NCI-H146 (cell line): ENCODE measurements at regions not wholly inside any gene's neighbourhood (a gene's known extent, or its start where the extent isn't known, plus 50 kb on each side); places are given as distances from the start of the nearest gene placed in this dataset.
A peak's percentile ranks its signal among the peaks of the same experiment; 100 is the strongest.
"Not testable (repeated sequence)": the region's sequence is repeated elsewhere in the genome, so short reads cannot be mapped to it uniquely, and the experiment has no call there.

Source experiments
- DNase-seq: peaks from one replicate; lab custom pipeline; 2025; lab: John Stamatoyannopoulos, UW

DNA sequence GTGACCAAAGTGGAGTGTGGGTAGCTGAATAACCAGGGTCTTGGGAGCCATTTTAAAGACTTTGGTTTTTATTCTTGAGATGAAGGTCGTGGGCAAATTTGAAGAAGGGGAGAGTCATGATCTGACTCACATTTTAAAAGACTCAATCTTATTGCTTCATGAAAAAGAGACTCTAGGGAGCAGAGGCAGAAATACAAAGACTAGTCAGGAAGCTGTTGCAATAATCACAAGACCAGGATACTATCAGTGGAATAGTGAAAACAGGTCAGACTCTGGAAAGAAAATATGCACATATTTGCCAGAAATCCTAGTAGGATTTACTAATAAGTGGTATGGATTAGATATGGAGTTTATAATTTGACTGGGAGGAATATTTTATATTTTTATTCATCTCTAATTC, 448.4 kb downstream of the RAPGEF2 start:
- no peak for DNase-seq

DNA sequence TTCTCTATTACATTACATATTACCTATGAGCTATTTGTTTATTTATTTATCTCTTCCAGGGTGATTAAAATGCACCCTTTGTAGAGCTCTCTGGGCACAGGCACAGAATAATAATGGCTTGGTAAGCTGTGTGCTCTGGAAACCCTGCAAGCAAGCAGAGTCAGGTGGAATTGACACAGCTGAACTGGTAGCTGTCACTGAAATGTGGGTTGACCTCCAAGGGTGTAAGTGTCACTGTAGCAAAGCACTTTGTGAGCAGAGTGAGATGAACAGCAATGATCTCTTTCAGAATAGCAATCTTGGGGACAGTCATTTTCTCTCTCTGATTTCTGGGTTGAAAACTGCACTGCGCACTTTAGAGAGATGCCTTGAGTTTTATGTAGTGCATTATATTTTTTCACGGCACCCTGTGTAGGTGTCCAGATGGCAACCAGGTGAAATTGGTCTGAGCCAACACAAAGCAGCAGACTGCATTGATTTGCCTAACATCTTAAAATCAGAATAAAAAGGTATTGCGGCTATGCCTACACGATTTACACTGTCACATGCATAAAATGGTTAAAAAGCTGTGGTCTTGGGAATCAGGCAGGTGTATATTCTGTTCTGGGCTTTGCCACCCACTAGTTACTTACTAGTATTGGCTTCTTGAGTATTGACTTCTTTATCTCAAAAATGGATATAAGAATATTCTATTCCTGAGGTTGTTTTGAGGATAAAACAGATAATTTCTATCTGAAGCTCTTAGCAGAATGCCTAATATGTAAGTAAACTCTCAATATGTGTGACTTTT, 450.3 kb downstream of the RAPGEF2 start:
- DNase-seq = no peak

DNA sequence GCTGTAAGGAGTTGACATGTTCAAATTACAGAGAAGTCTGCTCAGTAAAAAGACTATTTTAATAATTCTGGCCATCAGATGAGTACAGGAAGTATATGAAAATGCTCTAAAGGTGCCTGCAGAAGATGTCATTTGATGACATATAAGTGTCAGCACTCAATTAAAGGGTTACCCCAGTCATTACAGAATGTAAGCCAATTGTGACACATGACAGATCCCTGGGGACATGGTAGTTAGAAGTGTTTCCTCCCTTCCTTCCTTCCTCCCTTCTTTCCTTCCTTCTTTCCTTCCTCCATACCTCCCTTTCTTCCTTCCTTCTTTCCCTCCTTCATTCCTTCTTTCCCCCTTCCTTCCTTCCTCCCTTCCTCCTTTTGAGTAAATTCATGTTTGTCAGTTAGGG, 453.0 kb downstream of the RAPGEF2 start:
- no peak for DNase-seq

DNA sequence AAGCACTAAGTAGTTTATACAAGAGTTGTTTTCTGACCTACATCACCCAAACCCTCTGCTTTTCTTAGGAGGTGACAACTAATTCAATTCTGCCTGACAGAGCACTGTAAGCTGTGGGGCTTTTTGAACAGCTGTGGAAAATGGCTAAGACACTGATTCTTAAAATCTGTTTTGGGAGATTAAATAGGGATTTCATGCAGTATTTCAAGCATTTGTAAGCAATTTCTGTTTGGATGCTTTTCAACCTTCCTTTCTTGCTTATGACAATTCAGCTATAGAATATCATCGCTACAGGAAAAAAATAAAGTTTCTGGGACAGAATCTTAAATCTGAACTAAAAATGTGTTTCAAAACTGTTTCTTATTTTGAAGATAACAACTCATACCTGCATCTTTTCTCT, 459.5 kb downstream of the RAPGEF2 start:
- no peak for DNase-seq

DNA sequence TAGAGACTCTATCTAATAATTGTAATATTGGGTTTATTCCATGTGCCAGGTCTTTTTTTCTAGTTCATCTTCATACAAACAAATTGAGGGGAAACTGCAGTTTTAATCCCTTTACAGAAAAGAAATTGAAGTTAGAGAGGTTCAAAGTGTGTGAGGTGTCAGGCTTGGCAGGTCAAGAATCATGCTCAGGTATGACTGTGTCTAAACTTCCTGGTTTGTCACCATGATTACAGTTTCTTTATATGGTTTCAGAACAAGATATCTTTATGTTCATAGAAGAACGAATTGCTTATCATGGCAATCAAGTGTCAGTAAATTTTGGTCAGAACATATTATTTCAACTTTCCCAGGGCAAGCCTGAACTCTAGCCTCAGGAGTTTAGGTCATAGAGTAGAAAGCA, 460.4 kb downstream of the RAPGEF2 start:
- DNase-seq = no peak

DNA sequence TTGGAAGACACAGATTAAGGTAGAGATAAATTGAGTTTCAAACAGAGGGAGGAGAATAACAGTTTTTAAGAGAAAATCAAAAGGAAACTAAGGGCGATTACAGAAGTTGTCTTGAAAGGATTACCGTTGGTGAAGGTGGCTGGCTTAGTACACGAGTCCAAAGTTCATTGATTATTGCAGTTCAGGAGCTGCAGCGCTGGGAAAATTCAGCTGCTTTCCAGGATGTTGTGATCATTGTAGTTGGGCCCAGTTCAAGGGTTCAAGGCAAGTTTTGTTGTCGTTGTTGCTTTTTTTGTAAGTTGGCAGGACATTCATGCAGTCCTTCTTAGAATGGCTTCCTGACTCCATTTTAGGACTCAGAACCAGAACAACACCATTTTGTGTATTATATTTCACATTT, 461.7 kb downstream of the RAPGEF2 start:
- no peak for DNase-seq

DNA sequence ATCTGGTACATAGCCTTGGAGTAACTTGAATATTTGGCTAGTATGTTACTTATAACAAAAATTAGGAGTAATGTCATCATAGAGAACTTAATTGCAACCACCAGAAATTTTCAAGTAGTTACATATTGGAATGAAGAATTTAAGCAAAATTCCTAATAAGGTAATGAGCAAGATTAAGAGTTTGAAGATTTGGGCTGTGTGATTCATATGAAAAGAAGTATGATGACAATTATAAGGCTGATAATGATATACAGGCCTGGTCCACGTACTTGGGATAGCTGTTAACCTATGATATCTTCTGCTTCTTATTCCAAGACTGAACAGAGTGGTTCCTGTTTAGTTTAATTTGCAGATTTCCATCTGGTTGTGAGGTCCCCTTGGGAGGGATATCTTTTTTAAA, 463.9 kb downstream of the RAPGEF2 start:
- no peak for DNase-seq

DNA sequence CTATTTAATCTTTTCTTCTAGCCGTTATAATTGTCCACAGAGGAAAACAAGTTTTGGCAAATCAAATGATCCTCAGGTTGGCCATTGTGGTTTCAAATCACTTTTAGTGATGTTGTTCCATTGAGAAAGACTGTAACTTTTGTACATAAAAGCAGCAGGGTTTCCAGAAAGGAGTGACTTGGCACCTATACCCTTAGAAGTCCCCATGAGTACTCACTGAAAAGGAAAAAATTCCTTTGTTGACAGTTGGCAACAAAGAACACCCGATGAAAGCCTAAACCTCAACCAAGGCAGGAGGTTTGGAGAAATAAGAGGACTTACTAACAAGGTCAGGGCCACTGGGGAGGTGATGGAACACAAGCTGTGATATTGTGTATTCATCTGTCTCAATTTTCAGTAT, 474.4 kb downstream of the RAPGEF2 start:
- DNase-seq = no peak

DNA sequence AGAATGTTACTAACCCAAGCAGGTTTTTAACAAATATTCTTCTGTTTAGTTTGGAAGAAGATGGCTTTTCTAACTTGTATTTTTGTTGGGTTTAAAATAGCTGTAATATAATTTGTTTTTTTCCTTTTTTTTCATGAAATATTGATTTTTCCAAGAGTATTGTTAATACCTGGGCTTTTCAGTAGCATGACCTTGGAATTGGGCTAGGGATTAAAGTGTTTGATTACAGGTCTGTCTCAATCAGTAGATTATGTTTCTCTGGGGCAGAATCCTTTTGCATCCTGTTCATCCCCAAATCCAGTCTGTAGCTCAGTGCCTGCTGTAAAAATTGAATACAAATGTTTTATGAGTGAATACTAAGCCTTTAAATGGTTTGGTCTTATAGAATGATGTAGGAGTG, 479.8 kb downstream of the RAPGEF2 start:
- no peak for DNase-seq

DNA sequence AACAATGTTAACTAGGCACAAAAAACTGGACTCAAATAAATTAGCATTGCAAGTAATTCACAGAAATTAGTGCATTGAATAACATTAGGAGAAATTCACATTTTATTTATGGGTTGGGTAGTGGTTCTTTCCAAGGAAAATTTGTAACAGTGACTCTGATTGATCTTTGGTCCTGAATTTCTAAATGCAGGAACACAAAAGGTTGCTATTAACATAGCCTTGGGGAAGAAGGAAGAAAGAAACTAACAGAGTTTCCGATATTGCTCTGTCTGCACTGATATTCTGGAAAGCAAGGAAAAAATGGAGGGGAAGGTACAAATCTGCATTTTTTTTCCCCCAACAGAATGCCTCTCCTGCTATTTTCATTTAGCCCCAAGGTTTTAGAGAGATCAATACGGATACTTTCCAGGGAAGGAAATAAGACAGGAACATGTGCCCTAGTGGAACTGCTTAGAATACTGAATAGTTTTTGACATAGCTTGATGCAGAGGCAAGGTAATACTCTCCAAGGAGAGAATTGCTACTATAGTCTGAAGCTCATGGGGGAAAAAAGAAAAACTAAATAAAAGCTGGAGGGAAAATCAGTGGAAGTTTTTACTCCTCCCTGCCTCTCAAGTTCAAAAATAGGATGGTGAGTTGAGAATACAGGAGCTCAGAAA, 490.1 kb downstream of the RAPGEF2 start:
- DNase-seq = no peak

DNA sequence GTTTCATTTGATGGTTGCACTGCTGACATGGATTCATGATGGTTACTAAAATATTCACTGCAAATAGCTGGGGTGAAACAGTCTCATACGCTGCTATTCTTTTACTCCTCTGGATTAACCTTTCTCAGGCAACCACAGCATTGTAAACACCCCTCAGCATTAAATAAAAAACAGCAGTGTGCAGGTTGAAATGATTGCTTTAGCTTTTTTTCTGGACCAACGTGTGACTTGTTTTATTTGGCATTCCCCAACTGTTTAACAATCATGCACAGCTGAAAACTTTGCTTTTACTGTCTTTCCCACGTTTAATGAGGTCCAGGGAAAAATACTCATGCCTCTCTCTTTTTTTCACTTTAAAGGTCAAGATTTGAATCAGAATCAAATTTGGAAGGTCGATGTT, 490.8 kb downstream of the RAPGEF2 start:
- no peak for DNase-seq

DNA sequence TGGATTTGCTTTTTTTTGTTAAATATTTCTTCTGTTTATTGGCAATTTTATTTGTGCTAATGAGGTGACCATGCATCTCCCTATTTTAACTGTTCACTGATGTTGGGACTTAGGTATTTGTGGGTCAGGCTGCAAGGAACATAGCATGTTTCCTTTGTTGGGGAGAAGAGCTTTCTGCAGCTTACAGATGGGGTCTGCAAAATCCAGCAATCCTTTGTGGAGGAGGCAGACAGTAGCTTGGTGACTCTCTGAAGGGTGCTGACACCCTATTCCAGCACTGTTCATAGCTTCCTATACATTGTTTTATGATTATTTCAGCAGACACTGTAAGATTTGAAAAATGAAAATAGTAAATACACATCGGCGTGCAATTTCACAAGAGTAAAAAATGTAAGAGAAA, 491.7 kb downstream of the RAPGEF2 start:
- no peak for DNase-seq

DNA sequence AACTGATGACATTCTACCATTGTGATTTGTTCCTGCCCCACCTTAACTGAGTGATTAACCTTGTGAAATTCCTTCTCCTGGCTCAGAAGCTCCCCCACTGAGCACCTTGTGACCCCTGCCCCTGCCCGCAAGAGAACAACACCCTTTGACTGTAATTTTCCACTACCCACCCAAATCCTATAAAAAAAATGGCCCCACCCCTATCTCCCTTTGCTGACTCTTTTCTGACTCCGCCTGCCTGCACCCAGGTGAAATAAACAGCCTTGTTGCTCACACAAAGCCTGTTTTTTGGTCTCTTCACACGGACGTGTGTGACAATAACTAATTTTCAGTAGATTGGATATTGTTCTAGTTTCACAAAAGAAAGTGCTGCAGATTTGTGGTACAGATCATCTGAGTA, 492.2 kb downstream of the RAPGEF2 start:
- DNase-seq = not testable (repeated sequence)

DNA sequence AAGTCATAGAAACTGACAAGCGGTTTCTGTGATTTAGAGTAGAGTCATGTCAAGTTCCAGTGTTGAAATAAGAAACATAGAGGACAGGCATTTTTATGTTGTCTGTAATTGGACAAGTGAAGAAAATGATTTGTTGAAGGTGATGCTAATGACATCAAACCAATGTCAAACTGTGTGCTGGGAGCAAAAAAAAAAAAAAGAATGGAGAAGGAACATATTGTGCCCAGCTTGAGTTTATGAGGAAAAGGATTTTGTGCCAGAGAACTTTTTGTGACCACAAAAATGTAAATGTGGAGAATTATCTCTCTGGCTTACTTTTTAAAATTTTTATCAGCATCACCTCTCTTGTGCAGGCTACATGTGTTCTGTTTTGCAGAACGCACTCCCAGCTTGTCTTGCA, 495.7 kb downstream of the RAPGEF2 start:
- DNase-seq = no peak

DNA sequence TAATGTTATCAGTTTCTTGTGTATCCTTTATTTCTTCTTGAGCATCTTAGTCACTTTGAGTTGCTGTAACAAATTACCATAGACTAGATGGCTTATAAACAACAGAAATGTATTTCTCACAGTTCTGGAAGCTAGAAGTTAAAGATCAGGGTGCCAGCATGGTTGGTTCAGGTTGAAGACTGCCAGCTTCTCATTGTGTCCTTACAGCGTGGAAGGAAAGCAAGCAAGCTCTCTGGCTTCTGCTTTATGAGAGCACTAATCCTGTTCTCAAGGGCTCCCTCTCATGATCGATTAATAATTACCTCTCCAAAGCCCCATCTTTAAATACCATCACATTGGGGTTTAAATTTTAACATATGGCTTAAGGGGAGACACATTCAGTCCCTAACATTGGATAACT, 497.2 kb downstream of the RAPGEF2 start:
- no peak for DNase-seq

DNA sequence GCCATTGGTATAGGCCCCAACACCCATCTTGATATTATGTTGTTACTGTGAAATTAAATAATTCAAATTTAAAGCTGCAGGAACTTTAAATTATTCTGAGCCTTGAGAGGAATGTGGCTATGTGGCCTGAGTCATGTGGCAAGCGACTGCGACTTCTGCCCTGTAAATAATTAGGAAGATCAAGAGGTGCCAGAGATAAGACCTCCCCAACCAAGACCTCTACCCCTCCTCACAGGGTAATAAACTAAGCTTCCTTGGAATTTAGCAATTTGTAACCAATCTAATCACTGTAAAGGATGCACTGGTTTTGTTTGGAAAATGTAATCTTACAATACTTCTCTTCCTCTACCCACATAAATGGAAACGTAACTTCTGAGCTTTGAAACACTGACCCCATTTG, 501.9 kb downstream of the RAPGEF2 start:
- no peak for DNase-seq

DNA sequence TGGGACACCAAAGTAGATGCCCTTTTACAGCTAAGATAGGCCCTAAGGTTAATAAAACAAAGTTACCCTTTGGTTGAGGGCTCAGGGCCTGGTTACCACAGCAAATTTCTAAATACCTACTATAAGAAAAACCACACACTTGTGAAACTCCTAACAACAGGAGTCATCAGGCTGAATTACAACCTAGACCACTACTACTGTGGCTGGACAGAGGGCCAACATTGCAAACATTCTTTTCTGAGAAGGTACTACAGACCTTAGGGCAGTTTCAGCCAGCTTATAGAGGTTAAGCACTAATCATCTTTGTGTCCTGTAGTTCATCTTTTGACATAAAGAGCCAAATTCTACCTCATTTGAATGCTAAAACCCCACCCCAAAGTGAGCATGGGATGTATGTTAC, 504.0 kb downstream of the RAPGEF2 start:
- no peak for DNase-seq

DNA sequence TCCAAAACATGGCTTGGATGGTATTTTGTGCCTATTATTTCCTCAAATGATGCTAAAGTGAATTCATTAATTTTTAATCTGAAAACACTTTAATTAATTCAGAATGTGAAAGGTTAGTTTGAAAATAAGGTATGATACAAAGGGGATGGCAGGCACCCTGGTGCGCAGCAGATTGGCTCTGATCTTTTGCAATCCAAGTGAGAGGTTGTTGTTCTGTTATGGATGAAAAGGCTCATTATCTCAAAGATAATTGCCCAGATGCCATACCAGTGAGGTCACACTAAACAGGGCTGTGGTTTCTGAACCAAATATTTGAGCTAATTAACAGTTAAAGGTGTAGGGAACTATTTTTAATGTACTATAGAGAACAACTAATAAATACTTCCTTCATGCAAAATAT, 504.9 kb downstream of the RAPGEF2 start:
- peak; percentile 3 for DNase-seq

DNA sequence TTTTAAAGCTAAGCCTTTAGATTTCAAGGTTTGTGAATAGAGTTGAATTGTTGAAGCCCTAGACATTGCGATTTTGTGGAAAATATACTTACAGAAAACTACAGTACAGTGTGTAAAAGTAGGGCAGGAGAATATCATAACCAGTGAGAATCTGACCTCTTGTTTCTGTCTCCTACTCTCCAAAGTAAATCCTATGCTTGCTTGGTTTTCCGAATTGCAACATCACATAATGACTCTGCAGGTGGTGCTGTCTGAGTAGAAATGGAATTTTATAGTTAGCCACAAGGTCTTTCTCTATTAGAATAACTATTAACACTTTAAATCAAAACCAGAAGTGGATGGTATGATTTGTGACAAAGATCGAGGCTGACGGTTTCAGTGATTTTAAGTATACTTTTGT, 505.6 kb downstream of the RAPGEF2 start:
- DNase-seq = no peak

DNA sequence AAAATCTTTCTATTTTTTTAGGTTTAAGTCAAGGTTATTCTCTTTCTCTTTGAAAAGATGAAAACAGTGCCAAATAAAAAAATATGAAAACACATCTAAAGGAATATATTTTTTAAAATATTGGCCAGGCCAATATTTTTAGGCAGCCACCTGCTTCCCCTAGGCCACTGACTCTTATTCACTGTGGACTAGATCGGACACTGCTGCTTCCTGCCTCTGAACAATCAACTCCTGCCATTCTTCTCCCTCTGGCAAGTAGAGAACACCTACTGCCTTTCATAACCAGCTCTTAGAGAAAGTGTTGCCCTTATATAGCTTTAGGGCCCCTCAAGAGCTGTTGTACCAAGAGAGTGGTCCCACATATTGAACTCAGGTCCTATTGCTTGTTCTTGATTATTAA, 529.2 kb downstream of the RAPGEF2 start:
- no peak for DNase-seq

DNA sequence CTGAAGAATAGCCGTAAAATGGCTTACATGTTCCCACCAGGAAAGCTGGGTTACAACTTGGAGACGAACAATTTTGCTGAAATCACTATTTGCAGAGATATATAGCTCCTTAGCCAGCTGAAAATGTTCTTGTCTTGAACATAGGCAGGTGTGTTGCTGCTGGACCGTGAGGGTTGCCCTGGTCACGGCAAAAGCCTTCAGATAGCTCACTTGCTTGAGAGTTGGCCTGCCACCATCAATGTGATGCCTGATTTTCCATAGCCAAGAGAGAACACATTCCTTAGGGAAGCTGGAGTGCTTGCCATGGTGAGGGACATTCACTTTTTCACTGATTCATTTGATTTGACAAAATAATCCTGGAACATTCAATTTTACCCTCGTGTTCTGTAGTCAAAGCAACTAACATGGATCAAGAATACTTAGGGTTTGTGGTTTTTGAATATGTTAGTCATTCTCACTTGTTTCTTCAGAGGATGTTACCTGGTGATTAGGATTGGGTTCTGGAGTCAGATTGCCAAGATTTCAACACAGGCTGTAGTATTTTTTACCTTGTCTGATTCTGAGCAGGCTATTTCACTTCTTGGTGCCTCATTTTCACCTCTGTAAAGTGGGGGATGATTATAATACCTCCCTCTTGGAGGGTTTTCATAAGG, 536.9 kb downstream of the RAPGEF2 start:
- no peak for DNase-seq

DNA sequence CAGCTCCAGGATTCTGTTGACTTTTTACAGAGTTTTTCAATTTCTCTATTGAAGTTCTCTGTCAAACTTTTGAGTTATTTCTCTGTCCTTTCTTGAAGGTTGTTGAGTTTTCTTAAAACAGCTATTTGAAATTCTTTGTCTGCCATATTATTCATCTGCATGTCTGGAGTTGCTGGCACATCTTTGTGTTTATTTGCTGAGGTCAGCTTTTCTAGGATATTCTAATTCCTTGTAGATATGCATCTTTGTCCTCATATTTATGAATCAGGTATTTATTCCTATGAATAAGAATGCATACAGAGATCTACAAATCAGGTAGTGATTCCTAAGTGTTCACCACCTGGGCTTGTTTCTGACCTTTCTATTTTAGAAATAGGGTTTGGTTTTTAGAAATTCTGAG, 546.4 kb downstream of the RAPGEF2 start:
- DNase-seq = no peak

DNA sequence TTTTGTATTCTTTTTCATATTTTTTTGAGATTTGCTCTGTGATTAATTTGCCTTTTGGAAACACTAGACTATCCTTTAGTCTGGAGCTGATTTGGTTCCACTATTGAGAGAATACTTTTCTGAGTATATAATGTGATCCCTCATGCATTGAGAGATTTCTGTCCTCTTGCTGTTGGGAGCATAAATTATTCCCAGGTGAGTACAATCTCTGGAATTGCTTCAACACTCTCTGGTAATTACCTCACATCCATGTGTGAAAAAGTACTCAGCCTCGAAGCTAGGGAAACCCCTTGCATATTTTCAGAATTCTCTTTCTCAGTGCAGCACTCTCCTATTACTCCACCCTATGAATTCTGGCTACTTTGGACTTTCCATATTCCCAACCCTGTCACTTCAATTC, 550.0 kb downstream of the RAPGEF2 start:
- no peak for DNase-seq
